Natural killer cell treated with Interleukin-12 subunit alpha and Interleukin-12 subunit beta and Interleukin-15 and Interleukin-18, amount 100 ng/mL, for 72 hours (primary cell): ENCODE measurements at regions not wholly inside any gene's neighbourhood (a gene's known extent, or its start where the extent isn't known, plus 50 kb on each side); places are given as distances from the start of the nearest gene placed in this dataset.

Experiments
- ATAC-seq, 2 donors: fragments of 150-1000 bp; cut with Tn5 transposase in 1 of 2; sonication (Bioruptor Pico), chemical (Tn5 transposase) in 1 of 2; 2 replicates each; pipeline ENCODE4 v1.10.0; 2021
- DNase-seq: peaks from one replicate; pipeline ENCODE4 v3.0.0; 2022; ENCODE audit warnings: low spot score
- H3K27ac Mint-ChIP-seq, 2 donors: 1 replicate in 1 of 2; 2 replicates in 1 of 2; pipeline ENCODE4 v1.8.0; 2022; ENCODE audit warnings: mixed read lengths in 2 of 2, mild to moderate bottlenecking in 1 of 2, moderate library complexity in 1 of 2
- H3K27me3 Mint-ChIP-seq, 2 donors: 1 replicate in 1 of 2; 2 replicates in 1 of 2; pipeline ENCODE4 v1.8.0; 2022; ENCODE audit warnings: mixed read lengths in 2 of 2
- H3K36me3 Mint-ChIP-seq: one replicate; pipeline ENCODE4 v1.8.0; 2022; ENCODE audit warnings: mixed read lengths
- H3K4me1 Mint-ChIP-seq, 2 donors: 1 replicate in 1 of 2; 2 replicates in 1 of 2; pipeline ENCODE4 v1.8.0; 2022; ENCODE audit warnings: low read depth in 2 of 2, mixed read lengths in 2 of 2, mild to moderate bottlenecking in 1 of 2
- H3K4me3 Mint-ChIP-seq: one replicate; pipeline ENCODE4 v1.8.0; 2022; ENCODE audit warnings: mixed read lengths
- H3K9me3 Mint-ChIP-seq: 2 replicates; pipeline ENCODE4 v1.8.0; 2022; ENCODE audit warnings: mixed read lengths

DNA sequence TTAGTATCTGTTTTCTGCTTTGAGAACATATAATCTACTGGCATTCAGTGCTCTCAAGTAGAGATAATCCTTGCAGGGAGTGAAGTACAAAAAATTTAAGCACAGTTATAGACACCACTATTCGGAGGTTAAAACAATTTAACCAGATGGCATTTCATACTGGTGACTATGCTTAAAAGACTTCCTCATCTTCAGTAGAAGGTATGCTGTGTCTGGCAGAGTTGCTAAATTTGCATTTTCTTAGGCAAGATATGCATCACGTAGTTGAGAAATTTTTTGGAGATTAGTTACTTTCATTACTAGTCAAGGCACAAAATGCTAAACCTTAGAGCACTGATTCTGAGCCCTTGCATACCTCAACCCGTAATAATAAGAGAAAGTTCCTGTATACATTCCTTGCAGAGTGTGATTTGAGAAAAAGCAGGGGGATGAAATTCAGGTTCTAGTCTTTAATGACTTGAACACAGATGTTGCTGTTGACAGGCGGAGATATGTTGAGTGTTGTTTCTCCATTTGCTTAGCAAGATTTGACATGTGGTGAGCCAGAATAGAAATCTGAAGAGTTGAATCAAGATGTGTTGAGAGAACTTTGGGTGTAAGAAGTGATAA lies 70.8 kb upstream of the STARD4 start:
- Mint-ChIP-seq H3K27me3 (no peaks in the 10 kb centered on the region), H3K27ac (peak overlapping the region; percentile 87 to 93), H3K36me3 (peaks cover 11% of the 10 kb centered on the region), H3K4me1 (peaks cover 44 to 63% of the 10 kb centered on the region in 2 donors), H3K9me3 (peaks cover 16% of the 10 kb centered on the region), H3K4me3 (peak overlapping the region; percentile 73)
- DNase-seq (no peak), ATAC-seq (peak; percentile 71 to 77)

DNA sequence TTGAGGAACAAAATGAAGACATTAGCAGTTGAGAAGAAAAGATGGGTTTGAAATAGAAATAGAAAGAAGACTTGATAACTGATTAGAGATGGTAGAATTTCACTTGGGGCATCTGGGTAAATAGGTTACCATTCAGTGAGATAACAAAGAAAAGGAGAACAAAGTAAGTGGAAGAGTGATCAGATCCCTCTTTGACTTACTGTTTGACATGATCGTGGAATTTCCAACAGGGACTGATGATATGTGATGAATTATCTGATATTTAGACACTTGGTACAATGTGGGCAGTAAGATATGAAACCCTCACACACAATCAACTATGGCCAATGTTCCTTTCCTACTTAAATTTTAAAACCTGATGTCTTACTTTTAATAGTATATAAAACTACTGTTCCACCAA lies 70.1 kb upstream of the STARD4 start:
- Mint-ChIP-seq H3K4me1 (peaks cover 37 to 57% of the 10 kb centered on the region in 2 donors), H3K4me3 (peak overlapping the region; percentile 73), H3K9me3 (peaks cover 11% of the 10 kb centered on the region), H3K36me3 (peaks cover 8% of the 10 kb centered on the region), H3K27ac (peak overlapping the region; percentile 87 to 93), H3K27me3 (no peaks in the 10 kb centered on the region)
- DNase-seq (no peak), ATAC-seq (no peak)

DNA sequence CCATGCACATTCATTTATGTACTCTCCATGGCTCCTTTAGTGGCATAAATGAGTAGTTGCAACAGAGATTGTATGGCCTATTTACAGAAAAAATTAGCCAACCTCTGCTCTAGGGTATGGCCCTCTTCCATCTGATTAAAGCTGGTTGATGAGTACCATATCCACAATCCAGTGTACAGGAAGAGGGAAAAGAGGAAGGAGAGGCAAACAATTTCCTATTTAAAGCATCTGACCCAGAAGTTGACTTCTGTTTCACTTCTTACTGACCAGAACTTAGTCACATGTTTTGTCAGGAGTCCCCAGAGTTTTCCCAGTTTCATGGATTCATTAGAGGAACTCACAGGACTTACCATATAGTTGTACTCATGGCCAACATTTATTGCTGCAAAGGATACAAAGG lies 68.6 kb upstream of the STARD4 start:
- peaks cover 7% of the 10 kb centered on the region for H3K36me3 Mint-ChIP-seq
- no peaks in the 10 kb centered on the region for H3K27me3 Mint-ChIP-seq
- H3K4me1 Mint-ChIP-seq, result peaks cover 35 to 49% of the 10 kb centered on the region in 2 donors
- no peak overlapping the region for H3K27ac Mint-ChIP-seq
- no peak overlapping the region for H3K4me3 Mint-ChIP-seq
- DNase-seq (no peak), ATAC-seq (no peak)
- H3K9me3 Mint-ChIP-seq, result peaks cover 11% of the 10 kb centered on the region

DNA sequence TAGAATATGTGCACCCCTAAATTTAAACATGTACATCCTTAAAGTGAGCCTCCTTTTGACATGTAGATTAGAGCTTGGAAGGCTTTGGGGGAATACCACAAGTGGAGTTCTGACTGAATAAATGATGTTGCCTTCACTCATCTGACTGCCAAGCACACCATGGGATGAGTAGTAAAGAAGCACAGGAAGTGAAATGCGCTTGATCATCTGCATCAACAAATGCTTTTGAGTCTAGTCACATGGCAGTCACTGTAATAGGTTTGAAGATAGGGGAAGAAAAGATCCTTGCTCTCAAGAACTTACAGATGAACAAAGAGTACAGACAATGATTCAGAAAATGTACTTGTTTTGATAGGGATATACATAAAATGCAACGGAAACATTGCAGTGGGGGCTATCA lies 62.0 kb upstream of the STARD4 start:
- Mint-ChIP-seq H3K27ac (peak overlapping the region in 1 of 2 donors; percentile 47), H3K9me3 (no peaks in the 10 kb centered on the region), H3K4me1 (peaks cover 0 to 18% of the 10 kb centered on the region in 2 donors), H3K36me3 (peaks cover 13% of the 10 kb centered on the region), H3K27me3 (peaks cover under 1 to 3% of the 10 kb centered on the region in 2 donors), H3K4me3 (no peak overlapping the region)
- no peak for ATAC-seq
- no peak for DNase-seq

DNA sequence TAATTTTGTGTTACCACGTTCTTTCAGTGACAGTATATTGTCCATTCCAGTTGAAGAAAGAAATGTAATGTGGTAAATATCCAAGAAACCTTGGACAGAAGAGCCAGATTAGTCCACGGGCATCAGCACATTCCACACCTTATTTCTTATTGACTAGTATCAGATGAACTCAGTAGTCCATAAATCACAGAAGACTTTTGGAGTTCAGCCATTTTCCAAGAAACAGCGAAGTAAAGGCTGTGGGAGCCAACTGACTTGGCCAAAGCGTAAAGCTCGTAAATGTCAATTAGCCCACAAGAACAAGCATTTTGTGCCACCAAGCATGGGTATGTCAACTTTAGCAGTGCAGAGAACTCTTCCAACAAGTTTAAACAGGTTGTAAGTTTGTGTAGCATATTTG lies 60.2 kb upstream of the STARD4 start:
- Mint-ChIP-seq H3K4me1 (peaks cover 0 to 13% of the 10 kb centered on the region in 2 donors), H3K4me3 (no peak overlapping the region), H3K9me3 (no peaks in the 10 kb centered on the region), H3K27ac (peak overlapping the region in 1 of 2 donors; percentile 40), H3K36me3 (peaks cover 14% of the 10 kb centered on the region), H3K27me3 (peaks cover 3 to 13% of the 10 kb centered on the region in 2 donors)
- DNase-seq, result no peak
- ATAC-seq, result no peak

DNA sequence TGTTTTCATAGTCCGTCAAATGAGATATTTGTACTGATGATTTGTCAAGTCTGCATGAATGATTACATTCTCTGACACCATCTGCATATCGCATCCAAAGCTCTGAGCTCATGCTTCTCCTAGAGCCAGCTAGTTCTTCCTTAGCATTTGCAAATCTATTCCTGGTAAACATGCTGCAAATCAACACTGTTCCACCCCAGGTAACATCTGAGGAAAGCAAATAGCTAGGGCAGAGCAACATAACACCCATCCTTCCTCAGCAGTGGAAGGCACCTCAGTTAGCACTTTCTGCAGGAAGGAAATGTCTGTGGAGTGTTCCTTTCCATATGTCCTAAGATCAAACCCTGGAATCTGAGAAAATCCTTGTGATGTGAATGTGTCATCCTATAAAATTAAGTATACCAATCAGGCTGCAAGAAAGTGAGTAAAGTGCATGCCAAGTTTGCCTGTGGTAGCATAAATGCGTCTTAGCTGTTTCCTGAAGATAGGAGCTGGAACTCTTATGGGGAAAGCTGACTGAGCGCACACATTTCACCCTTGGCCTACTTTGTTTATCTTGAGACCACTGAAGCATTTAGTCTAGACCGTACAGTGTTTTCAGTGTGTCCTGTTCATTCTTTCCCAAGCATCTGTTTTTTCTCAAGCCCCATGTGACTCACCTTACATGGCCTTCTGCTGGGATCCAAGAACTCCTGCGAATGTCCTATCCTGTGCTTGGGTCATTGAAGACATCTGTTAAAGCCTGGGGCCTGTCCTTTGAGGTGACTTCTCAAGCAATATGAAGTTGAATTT lies 50.9 kb upstream of the STARD4 start:
- H3K27me3 Mint-ChIP-seq, result peaks cover 5 to 18% of the 10 kb centered on the region in 2 donors
- no peaks in the 10 kb centered on the region for H3K4me1 Mint-ChIP-seq
- ATAC-seq (no peak), DNase-seq (no peak)
- H3K9me3 Mint-ChIP-seq, result no peaks in the 10 kb centered on the region
- no peak overlapping the region for H3K27ac Mint-ChIP-seq
- no peak overlapping the region for H3K4me3 Mint-ChIP-seq
- peaks cover 14% of the 10 kb centered on the region for H3K36me3 Mint-ChIP-seq

DNA sequence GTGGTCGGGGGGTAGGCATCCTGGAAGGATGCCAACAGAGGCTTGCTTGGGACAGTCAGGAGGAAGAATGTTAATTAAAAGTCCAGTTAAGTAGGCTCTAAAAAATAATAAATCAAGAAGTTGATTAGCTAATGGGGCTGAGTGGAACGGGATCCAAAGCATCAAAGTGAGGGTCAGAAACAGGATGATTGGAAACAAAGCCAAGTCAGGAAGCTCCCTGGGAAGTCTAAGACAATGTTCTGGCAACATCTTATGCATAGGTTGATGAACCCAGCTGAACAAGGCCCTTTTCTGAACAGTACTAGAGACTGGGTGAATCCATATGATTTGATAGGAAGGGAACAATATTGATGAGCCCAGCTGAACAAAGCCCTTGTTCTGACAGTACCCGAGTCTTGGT lies 50.2 kb upstream of the STARD4 start:
- Mint-ChIP-seq H3K36me3 (peaks cover 12% of the 10 kb centered on the region), H3K4me1 (no peaks in the 10 kb centered on the region), H3K27ac (no peak overlapping the region), H3K4me3 (no peak overlapping the region), H3K9me3 (no peaks in the 10 kb centered on the region), H3K27me3 (peaks cover 5 to 23% of the 10 kb centered on the region in 2 donors)
- DNase-seq, result no peak
- ATAC-seq, result no peak
